WTC11 (cell line): ENCODE measurements at regions not wholly inside any gene's neighbourhood (a gene's known extent, or its start where the extent isn't known, plus 50 kb on each side); places are given as distances from the start of the nearest gene placed in this dataset.

Experiments
- ATAC-seq: fragments of 200-7000 bp; cut with Tn5 transposase; 2 replicates; pipeline ENCODE4 v1.10.0; 2021; ENCODE audit warnings: mild to moderate bottlenecking, moderate library complexity
- CTCF ChIA-PET: fragments of 300-600 bp; sonication (Branson Sonifier 250); formaldehyde crosslinking; loops from one replicate; lab custom pipeline; 2021; ENCODE audit warnings: antibody characterized with exemption; lab: Charles Lee
- POLR2A ChIA-PET: fragments of 350-600 bp; sonication (Branson Sonifier 250); formaldehyde crosslinking; loops from one replicate; lab custom pipeline; 2021; ENCODE audit warnings: antibody characterized with exemption; lab: Charles Lee
- DNase-seq: peaks from one replicate; pipeline ENCODE4 v3.0.0; 2021; ENCODE audit warnings: low spot score
- H3K27ac Mint-ChIP-seq: 2 replicates; pipeline ENCODE4 v1.8.0; 2021; ENCODE audit warnings: mixed read lengths
- H3K27me3 Mint-ChIP-seq: 2 replicates; pipeline ENCODE4 v1.8.0; 2021; ENCODE audit warnings: low read depth, mild to moderate bottlenecking, moderate library complexity, mixed read lengths
- H3K36me3 Mint-ChIP-seq: 2 replicates; pipeline ENCODE4 v1.8.0; 2021; ENCODE audit warnings: mixed read lengths
- H3K4me1 Mint-ChIP-seq: 2 replicates; pipeline ENCODE4 v1.8.0; 2022; ENCODE audit warnings: mixed read lengths
- H3K4me3 Mint-ChIP-seq: 2 replicates; pipeline ENCODE4 v1.8.0; 2021; ENCODE audit warnings: mild to moderate bottlenecking, moderate library complexity, mixed read lengths
- H3K9me3 Mint-ChIP-seq: 2 replicates; pipeline ENCODE4 v1.8.0; 2021; ENCODE audit warnings: mixed read lengths
- ATF1 ChIP-seq: sonication (generic); formaldehyde crosslinking; IDR thresholded peaks from 2 replicates; pipeline ENCODE4 v1.8.1; 2023; ENCODE audit warnings: mild to moderate bottlenecking, moderate library complexity, missing genetic modification reagents
- EMX1 ChIP-seq: fragments of 250-450 bp; sonication (Bioruptor Pico); IDR thresholded peaks from 2 replicates; pipeline ENCODE4 v1.8.0; 2021; ENCODE audit warnings: mild to moderate bottlenecking
- FOXJ3 ChIP-seq: sonication (generic); formaldehyde crosslinking; IDR thresholded peaks from 2 replicates; pipeline ENCODE4 v1.9.0; 2021; ENCODE audit warnings: missing genetic modification reagents, mild to moderate bottlenecking, borderline replicate concordance
- FOXP1 ChIP-seq: sonication (generic); formaldehyde crosslinking; IDR thresholded peaks from 2 replicates; pipeline ENCODE4 v1.8.0; 2022; ENCODE audit warnings: missing genetic modification reagents, mild to moderate bottlenecking, moderate library complexity, borderline replicate concordance
- GABPB1 ChIP-seq: sonication (generic); formaldehyde crosslinking; IDR thresholded peaks from 2 replicates; pipeline ENCODE4 v1.8.1; 2023; ENCODE audit warnings: mild to moderate bottlenecking, missing genetic modification reagents
- HMGA2 ChIP-seq: fragments of 250-450 bp; sonication (Bioruptor Pico); IDR thresholded peaks from 2 replicates; pipeline ENCODE4 v1.4.0; 2021; ENCODE audit warnings: mild to moderate bottlenecking, moderate library complexity
- NFYB ChIP-seq: sonication (generic); formaldehyde crosslinking; conservative IDR thresholded peaks from 2 replicates; pipeline ENCODE4 v1.8.0; 2022; ENCODE audit warnings: low read depth, missing genetic modification reagents
- SOX15 ChIP-seq: fragments of 250-450 bp; sonication (Bioruptor Pico); IDR thresholded peaks from 2 replicates; pipeline ENCODE4 v1.9.0; 2021; ENCODE audit warnings: mild to moderate bottlenecking
- TP53 ChIP-seq: sonication (generic); formaldehyde crosslinking; IDR thresholded peaks from 2 replicates; pipeline ENCODE4 v1.8.1; 2023; ENCODE audit warnings: mild to moderate bottlenecking, missing genetic modification reagents
- ZBTB21 ChIP-seq: sonication (generic); formaldehyde crosslinking; IDR thresholded peaks from 2 replicates; pipeline ENCODE4 v1.8.1; 2023; ENCODE audit warnings: mild to moderate bottlenecking, missing genetic modification reagents, borderline replicate concordance
- ZNF232 ChIP-seq: sonication (generic); formaldehyde crosslinking; IDR thresholded peaks from 2 replicates; pipeline ENCODE4 v1.8.0; 2022; ENCODE audit warnings: mild to moderate bottlenecking, missing genetic modification reagents
- ZNF396 ChIP-seq: fragments of 250-450 bp; sonication (Bioruptor Pico); IDR thresholded peaks from 2 replicates; pipeline ENCODE4 v1.8.0; 2021; ENCODE audit warnings: mild to moderate bottlenecking, moderate library complexity, borderline replicate concordance
- ZNF423 ChIP-seq: fragments of 250-450 bp; sonication (Bioruptor Pico); IDR thresholded peaks from 2 replicates; pipeline ENCODE4 v2.1.2; 2022; ENCODE audit warnings: mild to moderate bottlenecking, moderate library complexity
- ZNF671 ChIP-seq: fragments of 250-450 bp; sonication (Bioruptor Pico); IDR thresholded peaks from 2 replicates; pipeline ENCODE4 v1.8.0; 2021; ENCODE audit warnings: mild to moderate bottlenecking
- TF ChIP-seq, protein P1 (sequence below): sonication (generic); formaldehyde crosslinking; IDR thresholded peaks from 2 replicates; pipeline ENCODE4 v1.8.1; 2023; ENCODE audit warnings: mild to moderate bottlenecking, missing genetic modification reagents
- TF ChIP-seq, protein P2 (sequence below): sonication (generic); formaldehyde crosslinking; IDR thresholded peaks from 2 replicates; pipeline ENCODE4 v1.8.0; 2023; ENCODE audit warnings: missing genetic modification reagents
- TF ChIP-seq, protein P3 (sequence below): sonication (generic); formaldehyde crosslinking; IDR thresholded peaks from 2 replicates; pipeline ENCODE4 v1.8.0; 2023; ENCODE audit warnings: mild to moderate bottlenecking, missing genetic modification reagents
- TF ChIP-seq, protein P4 (sequence below): sonication (generic); formaldehyde crosslinking; IDR thresholded peaks from 2 replicates; pipeline ENCODE4 v1.8.0; 2022; ENCODE audit warnings: mild to moderate bottlenecking, missing genetic modification reagents
- TF ChIP-seq, protein P5 (sequence below): sonication (generic); formaldehyde crosslinking; IDR thresholded peaks from 2 replicates; pipeline ENCODE4 v1.8.1; 2023; ENCODE audit warnings: mild to moderate bottlenecking, missing genetic modification reagents, moderate library complexity
- TF ChIP-seq, protein P6 (sequence below): fragments of 200-600 bp; IDR thresholded peaks from 2 replicates; pipeline ENCODE4 v1.8.0; 2022; ENCODE audit warnings: antibody characterized with exemption
- TF ChIP-seq, protein P7 (sequence below): fragments of 250-450 bp; sonication (Bioruptor Pico); conservative IDR thresholded peaks from 2 replicates; pipeline ENCODE4 v1.9.0; 2021; ENCODE audit warnings: mild to moderate bottlenecking

DNA sequence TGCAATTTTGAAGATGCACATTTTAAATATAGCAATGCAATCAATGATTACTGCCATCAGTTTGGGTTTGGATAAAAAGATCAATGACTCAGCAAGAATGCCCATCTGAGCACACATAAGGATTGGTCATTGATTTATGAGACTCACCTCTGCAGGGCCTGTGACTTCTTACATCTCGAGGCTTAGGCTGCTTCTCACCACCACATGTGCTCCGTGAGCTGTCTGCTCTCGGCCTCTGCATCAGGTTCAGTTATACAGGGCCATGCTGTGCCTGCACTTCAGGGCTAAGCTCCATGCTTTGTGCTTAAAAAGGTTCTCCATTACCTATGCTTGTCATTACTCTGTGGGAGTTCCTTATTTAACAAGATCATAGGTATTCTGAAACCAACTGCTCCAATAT, 887.5 kb downstream of the DIPK2A start (continued):
- TF ChIP-seq EMX1 (CRISPR knock-in tag), result no peak
- TF ChIP-seq, protein P1, sequence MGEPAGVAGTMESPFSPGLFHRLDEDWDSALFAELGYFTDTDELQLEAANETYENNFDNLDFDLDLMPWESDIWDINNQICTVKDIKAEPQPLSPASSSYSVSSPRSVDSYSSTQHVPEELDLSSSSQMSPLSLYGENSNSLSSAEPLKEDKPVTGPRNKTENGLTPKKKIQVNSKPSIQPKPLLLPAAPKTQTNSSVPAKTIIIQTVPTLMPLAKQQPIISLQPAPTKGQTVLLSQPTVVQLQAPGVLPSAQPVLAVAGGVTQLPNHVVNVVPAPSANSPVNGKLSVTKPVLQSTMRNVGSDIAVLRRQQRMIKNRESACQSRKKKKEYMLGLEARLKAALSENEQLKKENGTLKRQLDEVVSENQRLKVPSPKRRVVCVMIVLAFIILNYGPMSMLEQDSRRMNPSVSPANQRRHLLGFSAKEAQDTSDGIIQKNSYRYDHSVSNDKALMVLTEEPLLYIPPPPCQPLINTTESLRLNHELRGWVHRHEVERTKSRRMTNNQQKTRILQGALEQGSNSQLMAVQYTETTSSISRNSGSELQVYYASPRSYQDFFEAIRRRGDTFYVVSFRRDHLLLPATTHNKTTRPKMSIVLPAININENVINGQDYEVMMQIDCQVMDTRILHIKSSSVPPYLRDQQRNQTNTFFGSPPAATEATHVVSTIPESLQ (CRISPR knock-in tag), result no peak
- TF ChIP-seq FOXJ3, result no peak

DNA sequence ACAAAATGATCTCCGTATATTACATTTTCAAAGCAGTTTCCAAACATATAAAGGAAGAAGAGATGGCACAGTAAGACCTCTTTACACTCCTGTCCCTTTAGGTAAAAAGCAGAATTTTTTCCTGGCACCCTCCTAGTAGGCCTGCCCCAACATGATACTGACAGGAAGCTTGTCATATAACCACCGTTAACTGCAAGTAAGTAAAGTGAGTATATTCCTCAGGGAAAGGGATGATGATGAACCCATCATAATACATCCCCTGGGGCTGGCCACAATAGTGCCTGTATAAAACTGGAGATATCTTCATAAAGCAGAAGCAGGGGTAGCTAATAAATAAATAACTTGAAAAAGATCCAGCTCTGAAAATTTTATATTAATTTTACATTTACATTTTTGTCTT, 893.0 kb downstream of the DIPK2A start:
- peaks cover 3% of the 10 kb centered on the region; the same call in 1 of the 2 replicates for H3K36me3 Mint-ChIP-seq
- no peak overlapping the region for H3K27ac Mint-ChIP-seq
- ATAC-seq, result no peak

More for the DNA sequence above, 893.0 kb downstream of the DIPK2A start:
- Mint-ChIP-seq H3K4me3 (no peak overlapping the region), H3K27me3 (no peaks in the 10 kb centered on the region), H3K9me3 (peaks cover 8% of the 10 kb centered on the region), H3K4me1 (peaks cover 19% of the 10 kb centered on the region)
- no peak for DNase-seq
- ChIA-PET POLR2A (no interaction called here), CTCF (no interaction called here)
- no peak for TF ChIP-seq ZNF396 (CRISPR knock-in tag)
- TF ChIP-seq HMGA2 (CRISPR knock-in tag), result no peak
- TF ChIP-seq, protein P2, sequence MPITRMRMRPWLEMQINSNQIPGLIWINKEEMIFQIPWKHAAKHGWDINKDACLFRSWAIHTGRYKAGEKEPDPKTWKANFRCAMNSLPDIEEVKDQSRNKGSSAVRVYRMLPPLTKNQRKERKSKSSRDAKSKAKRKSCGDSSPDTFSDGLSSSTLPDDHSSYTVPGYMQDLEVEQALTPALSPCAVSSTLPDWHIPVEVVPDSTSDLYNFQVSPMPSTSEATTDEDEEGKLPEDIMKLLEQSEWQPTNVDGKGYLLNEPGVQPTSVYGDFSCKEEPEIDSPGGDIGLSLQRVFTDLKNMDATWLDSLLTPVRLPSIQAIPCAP, result no peak
- no peak for TF ChIP-seq ZBTB21 (CRISPR knock-in tag)
- TF ChIP-seq TP53 (CRISPR knock-in tag), result no peak
- TF ChIP-seq ZNF232 (CRISPR knock-in tag), result no peak
- TF ChIP-seq, protein P3, sequence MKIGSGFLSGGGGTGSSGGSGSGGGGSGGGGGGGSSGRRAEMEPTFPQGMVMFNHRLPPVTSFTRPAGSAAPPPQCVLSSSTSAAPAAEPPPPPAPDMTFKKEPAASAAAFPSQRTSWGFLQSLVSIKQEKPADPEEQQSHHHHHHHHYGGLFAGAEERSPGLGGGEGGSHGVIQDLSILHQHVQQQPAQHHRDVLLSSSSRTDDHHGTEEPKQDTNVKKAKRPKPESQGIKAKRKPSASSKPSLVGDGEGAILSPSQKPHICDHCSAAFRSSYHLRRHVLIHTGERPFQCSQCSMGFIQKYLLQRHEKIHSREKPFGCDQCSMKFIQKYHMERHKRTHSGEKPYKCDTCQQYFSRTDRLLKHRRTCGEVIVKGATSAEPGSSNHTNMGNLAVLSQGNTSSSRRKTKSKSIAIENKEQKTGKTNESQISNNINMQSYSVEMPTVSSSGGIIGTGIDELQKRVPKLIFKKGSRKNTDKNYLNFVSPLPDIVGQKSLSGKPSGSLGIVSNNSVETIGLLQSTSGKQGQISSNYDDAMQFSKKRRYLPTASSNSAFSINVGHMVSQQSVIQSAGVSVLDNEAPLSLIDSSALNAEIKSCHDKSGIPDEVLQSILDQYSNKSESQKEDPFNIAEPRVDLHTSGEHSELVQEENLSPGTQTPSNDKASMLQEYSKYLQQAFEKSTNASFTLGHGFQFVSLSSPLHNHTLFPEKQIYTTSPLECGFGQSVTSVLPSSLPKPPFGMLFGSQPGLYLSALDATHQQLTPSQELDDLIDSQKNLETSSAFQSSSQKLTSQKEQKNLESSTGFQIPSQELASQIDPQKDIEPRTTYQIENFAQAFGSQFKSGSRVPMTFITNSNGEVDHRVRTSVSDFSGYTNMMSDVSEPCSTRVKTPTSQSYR (CRISPR knock-in tag), result no peak
- TF ChIP-seq, protein P4, sequence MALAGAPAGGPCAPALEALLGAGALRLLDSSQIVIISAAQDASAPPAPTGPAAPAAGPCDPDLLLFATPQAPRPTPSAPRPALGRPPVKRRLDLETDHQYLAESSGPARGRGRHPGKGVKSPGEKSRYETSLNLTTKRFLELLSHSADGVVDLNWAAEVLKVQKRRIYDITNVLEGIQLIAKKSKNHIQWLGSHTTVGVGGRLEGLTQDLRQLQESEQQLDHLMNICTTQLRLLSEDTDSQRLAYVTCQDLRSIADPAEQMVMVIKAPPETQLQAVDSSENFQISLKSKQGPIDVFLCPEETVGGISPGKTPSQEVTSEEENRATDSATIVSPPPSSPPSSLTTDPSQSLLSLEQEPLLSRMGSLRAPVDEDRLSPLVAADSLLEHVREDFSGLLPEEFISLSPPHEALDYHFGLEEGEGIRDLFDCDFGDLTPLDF, result no peak
- TF ChIP-seq, protein P5, sequence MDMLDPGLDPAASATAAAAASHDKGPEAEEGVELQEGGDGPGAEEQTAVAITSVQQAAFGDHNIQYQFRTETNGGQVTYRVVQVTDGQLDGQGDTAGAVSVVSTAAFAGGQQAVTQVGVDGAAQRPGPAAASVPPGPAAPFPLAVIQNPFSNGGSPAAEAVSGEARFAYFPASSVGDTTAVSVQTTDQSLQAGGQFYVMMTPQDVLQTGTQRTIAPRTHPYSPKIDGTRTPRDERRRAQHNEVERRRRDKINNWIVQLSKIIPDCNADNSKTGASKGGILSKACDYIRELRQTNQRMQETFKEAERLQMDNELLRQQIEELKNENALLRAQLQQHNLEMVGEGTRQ, result no peak
- TF ChIP-seq NFYB, result no peak
- no peak for TF ChIP-seq ATF1 (CRISPR knock-in tag)
- TF ChIP-seq ZNF671 (CRISPR knock-in tag), result no peak
- no peak for TF ChIP-seq FOXP1
- no peak for TF ChIP-seq SOX15 (CRISPR knock-in tag)
- TF ChIP-seq, protein P6, sequence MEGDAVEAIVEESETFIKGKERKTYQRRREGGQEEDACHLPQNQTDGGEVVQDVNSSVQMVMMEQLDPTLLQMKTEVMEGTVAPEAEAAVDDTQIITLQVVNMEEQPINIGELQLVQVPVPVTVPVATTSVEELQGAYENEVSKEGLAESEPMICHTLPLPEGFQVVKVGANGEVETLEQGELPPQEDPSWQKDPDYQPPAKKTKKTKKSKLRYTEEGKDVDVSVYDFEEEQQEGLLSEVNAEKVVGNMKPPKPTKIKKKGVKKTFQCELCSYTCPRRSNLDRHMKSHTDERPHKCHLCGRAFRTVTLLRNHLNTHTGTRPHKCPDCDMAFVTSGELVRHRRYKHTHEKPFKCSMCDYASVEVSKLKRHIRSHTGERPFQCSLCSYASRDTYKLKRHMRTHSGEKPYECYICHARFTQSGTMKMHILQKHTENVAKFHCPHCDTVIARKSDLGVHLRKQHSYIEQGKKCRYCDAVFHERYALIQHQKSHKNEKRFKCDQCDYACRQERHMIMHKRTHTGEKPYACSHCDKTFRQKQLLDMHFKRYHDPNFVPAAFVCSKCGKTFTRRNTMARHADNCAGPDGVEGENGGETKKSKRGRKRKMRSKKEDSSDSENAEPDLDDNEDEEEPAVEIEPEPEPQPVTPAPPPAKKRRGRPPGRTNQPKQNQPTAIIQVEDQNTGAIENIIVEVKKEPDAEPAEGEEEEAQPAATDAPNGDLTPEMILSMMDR, result no peak
- TF ChIP-seq GABPB1 (CRISPR knock-in tag), result no peak
- TF ChIP-seq, protein P7, sequence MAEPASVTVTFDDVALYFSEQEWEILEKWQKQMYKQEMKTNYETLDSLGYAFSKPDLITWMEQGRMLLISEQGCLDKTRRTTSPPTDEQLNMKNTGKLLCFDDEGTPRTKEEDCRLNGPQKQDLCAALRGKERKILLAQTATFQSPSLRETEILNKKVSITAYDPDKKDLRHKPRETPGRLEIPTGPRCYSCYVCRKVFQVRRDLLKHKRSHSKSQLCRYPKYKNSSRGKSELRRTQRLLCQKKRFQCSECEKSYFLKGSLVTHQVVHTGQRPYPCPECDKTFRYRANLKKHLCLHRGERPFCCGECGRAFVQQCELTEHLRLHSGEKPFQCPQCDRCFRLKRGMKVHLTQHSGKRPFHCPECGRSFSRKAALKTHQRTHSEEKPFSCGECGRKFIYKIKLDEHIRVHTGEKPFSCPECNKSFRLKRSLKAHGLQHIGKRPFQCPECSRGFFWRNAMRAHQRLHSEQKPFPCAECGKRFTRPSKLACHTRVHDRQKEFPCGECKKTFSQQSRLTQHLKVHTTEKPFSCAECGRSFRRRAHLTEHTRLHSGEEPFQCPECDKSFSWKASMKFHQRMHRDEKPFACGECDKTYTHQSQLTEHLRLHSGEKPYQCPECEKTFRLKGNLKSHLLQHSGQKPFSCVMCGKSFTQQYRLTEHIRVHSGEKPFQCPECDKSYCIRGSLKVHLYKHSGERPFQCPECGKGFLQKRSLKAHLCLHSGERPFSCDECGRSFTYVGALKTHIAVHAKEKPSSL (CRISPR knock-in tag), result no peak
- TF ChIP-seq ZNF423 (CRISPR knock-in tag), result no peak
